GM10248 (cell line): ENCODE measurements at regions not wholly inside any gene's neighbourhood (a gene's known extent, or its start where the extent isn't known, plus 50 kb on each side); places are given as distances from the start of the nearest gene placed in this dataset.

Source experiments
- CTCF ChIA-PET: fragments of 300-600 bp; sonication (Branson Sonifier 250); formaldehyde crosslinking; extraction: SDS; loops from one replicate; lab custom pipeline; 2021; ENCODE audit warnings: antibody characterized with exemption; lab: Yijun Ruan, JAX
- POLR2A ChIA-PET: fragments of 350-650 bp; sonication (Branson Sonifier 250); formaldehyde crosslinking; extraction: SDS; loops from one replicate; lab custom pipeline; 2020; ENCODE audit warnings: antibody characterized with exemption; lab: Yijun Ruan, JAX
- DNase-seq: peaks from one replicate; pipeline ENCODE4 v3.0.0; 2012; ENCODE audit errors: extremely low spot score
- CTCF ChIP-seq: IDR thresholded peaks from 2 replicates; pipeline ENCODE4 v1.5.1; 2012; ENCODE audit warnings: mild to moderate bottlenecking, low read depth; ENCODE audit errors: extremely low read depth, missing control alignments, control extremely low read depth

DNA sequence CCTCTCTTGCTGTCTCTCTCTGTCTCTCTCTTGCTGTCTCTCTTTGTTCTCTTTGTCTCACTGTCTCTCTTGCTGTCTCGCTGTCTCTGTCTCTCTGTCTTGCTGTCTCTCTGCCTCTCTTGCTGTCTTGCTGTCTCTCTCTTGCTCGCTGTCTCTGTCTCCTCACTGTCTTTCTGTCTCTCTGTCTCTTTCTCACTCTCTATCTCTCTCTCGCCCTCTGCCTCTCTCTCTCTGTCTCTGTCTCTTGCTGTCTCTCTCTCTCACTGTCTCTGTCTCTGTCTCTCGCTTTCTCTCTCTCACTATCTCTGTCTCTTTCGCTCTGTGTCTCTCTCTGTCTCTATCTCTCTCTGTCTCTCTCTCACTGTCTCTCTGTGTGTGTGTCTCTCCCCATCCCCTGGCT lies 92.9 kb upstream of the MC3R start:
- CTCF ChIA-PET: no interaction called here
- DNase-seq: no peak
- TF ChIP-seq CTCF: no peak
- POLR2A ChIA-PET: no interaction called here

DNA sequence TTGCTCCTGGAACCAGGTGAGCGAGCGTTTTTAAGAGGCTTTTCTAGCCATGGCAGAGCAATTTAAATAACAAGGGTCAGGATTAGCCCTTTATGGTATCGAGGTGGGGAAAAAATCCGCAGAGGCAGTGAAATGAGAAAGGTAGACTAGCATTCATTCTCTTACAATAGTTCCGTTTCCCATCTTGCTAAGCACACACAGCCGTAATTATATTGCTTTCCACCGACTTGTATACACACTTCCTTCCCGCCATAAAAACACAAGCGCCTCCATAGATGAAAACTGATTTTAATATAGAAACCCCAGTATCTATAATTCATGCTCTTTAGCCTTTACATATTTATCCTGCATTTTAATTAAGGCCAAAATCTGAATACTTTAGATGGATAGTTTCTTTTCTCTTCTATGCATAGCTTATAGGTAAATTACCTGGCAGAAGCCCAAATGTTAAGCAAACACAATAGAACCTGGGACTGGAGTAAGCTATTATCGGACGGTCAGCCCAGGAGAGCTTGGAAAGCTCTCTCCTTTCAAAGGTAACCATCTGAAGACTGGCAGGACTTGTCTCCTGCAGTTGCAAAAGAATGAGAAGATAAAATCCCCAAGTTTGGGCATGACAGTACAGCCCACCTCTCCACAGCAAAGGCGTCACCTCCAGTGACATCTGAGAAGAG lies 90.9 kb upstream of the MC3R start:
- CTCF ChIA-PET: no interaction called here
- POLR2A ChIA-PET: no interaction called here
- no peak for DNase-seq
- no peak for TF ChIP-seq CTCF

GRCh38 chr20:56158489-56158888 lies 90.0 kb upstream of the MC3R start:
- POLR2A ChIA-PET: no interaction called here
- CTCF ChIA-PET: no interaction called here

DNA sequence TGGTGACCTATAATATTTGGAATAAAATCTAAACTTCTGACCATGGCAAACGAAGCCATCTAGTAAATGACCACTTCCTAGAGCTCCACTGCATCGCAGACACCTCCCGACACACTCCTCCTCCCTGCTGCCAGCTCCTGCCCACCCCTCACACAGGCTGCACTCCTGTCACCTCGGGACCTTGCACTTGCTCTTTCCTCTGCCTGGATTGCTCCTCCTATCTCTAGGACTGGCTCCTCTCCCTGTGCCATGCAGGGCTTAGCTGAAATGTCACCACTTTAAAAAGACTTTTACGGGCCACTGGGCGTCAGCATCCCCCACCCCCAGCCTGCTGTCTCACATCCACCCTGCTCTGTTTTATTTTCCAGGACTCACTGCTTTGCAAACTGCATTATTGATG lies 87.6 kb upstream of the MC3R start:
- DNase-seq: no peak
- CTCF ChIA-PET: no interaction called here
- TF ChIP-seq CTCF: no peak
- POLR2A ChIA-PET: no interaction called here

More at GRCh38 chr20:56158489-56158888, 90.0 kb upstream of the MC3R start:
- no peak for TF ChIP-seq CTCF
- DNase-seq: no peak

DNA sequence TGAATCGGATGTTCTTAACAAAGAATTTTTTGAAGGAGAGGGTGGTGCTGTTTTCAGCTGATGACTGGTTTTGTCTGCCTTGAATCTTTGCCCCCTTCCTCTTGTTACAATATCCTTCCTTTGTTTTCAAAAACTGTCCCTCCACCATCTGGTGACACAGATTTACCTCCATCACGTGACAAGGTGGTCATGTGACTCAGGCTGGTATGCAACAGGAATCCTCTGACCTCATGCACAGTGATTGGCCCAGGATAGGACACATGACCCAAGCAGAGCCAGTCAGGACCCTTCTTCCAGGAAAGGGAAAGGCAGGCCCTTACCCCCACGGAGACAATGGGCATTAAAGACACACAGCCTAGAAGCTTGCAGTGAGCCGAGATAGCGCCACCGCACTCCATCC lies 84.7 kb upstream of the MC3R start:
- no peak for TF ChIP-seq CTCF
- CTCF ChIA-PET: no interaction called here
- POLR2A ChIA-PET: no interaction called here
- DNase-seq: no peak

GRCh38 chr20:56166781-56167465 lies 81.6 kb upstream of the MC3R start:
- no peak for TF ChIP-seq CTCF
- CTCF ChIA-PET: no interaction called here

More at GRCh38 chr20:56166781-56167465, 81.6 kb upstream of the MC3R start:
- no peak for DNase-seq
- POLR2A ChIA-PET: no interaction called here
